Chondrocyte (in vitro differentiated cells): ENCODE measurements at regions not wholly inside any gene's neighbourhood (a gene's known extent, or its start where the extent isn't known, plus 50 kb on each side); places are given as distances from the start of the nearest gene placed in this dataset.
"Not testable (repeated sequence)": the region's sequence is repeated elsewhere in the genome, so short reads cannot be mapped to it uniquely, and the experiment has no call there.

Source experiments
- DNase-seq: peaks from one replicate; pipeline ENCODE4 v3.0.0; 2021; ENCODE audit warnings: mixed read lengths, low spot score
- H3K27ac Mint-ChIP-seq: one replicate; pipeline ENCODE4 v1.8.0; 2021; ENCODE audit warnings: mild to moderate bottlenecking, moderate library complexity, mixed read lengths; ENCODE audit not compliant: unreplicated experiment
- H3K27me3 Mint-ChIP-seq: 2 replicates; pipeline ENCODE4 v1.8.0; 2021; ENCODE audit warnings: low read depth, mixed read lengths
- H3K36me3 Mint-ChIP-seq: 2 replicates; pipeline ENCODE4 v1.8.0; 2021; ENCODE audit warnings: low read depth, mixed read lengths
- H3K4me1 Mint-ChIP-seq: 2 replicates; pipeline ENCODE4 v1.8.0; 2021; ENCODE audit warnings: low read depth, mild to moderate bottlenecking, mixed read lengths
- H3K4me3 Mint-ChIP-seq: one replicate; pipeline ENCODE4 v1.8.0; 2021; ENCODE audit warnings: mild to moderate bottlenecking, moderate library complexity, mixed read lengths; ENCODE audit not compliant: unreplicated experiment
- H3K9me3 Mint-ChIP-seq: 2 replicates; pipeline ENCODE4 v1.8.0; 2021; ENCODE audit warnings: low read depth, mixed read lengths
- CTCF ChIP-seq: fragments of 200-600 bp; sonication (generic); IDR thresholded peaks from 2 replicates; pipeline ENCODE4 v1.5.0; 2021; ENCODE audit warnings: antibody characterized with exemption, mild to moderate bottlenecking, moderate library complexity

GRCh38 chr3:140857993-140858392 is 83.6 kb upstream of the SLC25A36 start:
- DNase-seq: no peak
- H3K4me3 Mint-ChIP-seq: no peak overlapping the region
- no peak for TF ChIP-seq CTCF
- no peaks in the 10 kb centered on the region for H3K4me1 Mint-ChIP-seq
- no peak overlapping the region for H3K27ac Mint-ChIP-seq
- peaks cover 13% of the 10 kb centered on the region for H3K9me3 Mint-ChIP-seq
- H3K27me3 Mint-ChIP-seq: peaks cover 3% of the 10 kb centered on the region
- H3K36me3 Mint-ChIP-seq: no peaks in the 10 kb centered on the region

GRCh38 chr3:140859592-140860336 is 81.9 kb upstream of the SLC25A36 start:
- H3K9me3 Mint-ChIP-seq: peaks cover 7% of the 10 kb centered on the region
- H3K27me3 Mint-ChIP-seq: peaks cover 1% of the 10 kb centered on the region
- no peak for TF ChIP-seq CTCF
- no peak overlapping the region for H3K4me3 Mint-ChIP-seq
- no peak overlapping the region for H3K27ac Mint-ChIP-seq
- peaks cover 2% of the 10 kb centered on the region for H3K4me1 Mint-ChIP-seq
- no peaks in the 10 kb centered on the region for H3K36me3 Mint-ChIP-seq
- no peak for DNase-seq

GRCh38 chr3:140863580-140864009 is 78.0 kb upstream of the SLC25A36 start:
- Mint-ChIP-seq H3K36me3 (peaks cover 3% of the 10 kb centered on the region), H3K9me3 (peaks cover 16% of the 10 kb centered on the region), H3K27ac (no peak overlapping the region), H3K4me3 (peak overlapping the region; percentile 8), H3K4me1 (peaks cover 2% of the 10 kb centered on the region), H3K27me3 (peaks cover 19% of the 10 kb centered on the region)
- peak; percentile 88 for TF ChIP-seq CTCF
- DNase-seq: no peak

- Mint-ChIP-seq H3K27me3 (peaks cover 29% of the 10 kb centered on the region), H3K4me1 (no peaks in the 10 kb centered on the region), H3K36me3 (peaks cover 3% of the 10 kb centered on the region), H3K9me3 (peaks cover 9% of the 10 kb centered on the region), H3K27ac (no peak overlapping the region), H3K4me3 (no peak overlapping the region)
- no peak for TF ChIP-seq CTCF
- DNase-seq: no peak
Observed at GRCh38 chr3:140870351-140870750, 71.3 kb upstream of the SLC25A36 start.

- H3K4me3 Mint-ChIP-seq: no peak overlapping the region
- peaks cover 4% of the 10 kb centered on the region for H3K9me3 Mint-ChIP-seq
- peaks cover 26% of the 10 kb centered on the region for H3K27me3 Mint-ChIP-seq
- no peaks in the 10 kb centered on the region for H3K4me1 Mint-ChIP-seq
- no peak for DNase-seq
- peaks cover 3% of the 10 kb centered on the region for H3K36me3 Mint-ChIP-seq
- H3K27ac Mint-ChIP-seq: no peak overlapping the region
- no peak for TF ChIP-seq CTCF
Observed at GRCh38 chr3:140871022-140871421, 70.6 kb upstream of the SLC25A36 start.

GRCh38 chr3:140872165-140872564 is 69.5 kb upstream of the SLC25A36 start:
- not testable (repeated sequence) for H3K27ac Mint-ChIP-seq, H3K4me1 Mint-ChIP-seq

More at GRCh38 chr3:140872165-140872564, 69.5 kb upstream of the SLC25A36 start:
- not testable (repeated sequence) for DNase-seq, H3K9me3 Mint-ChIP-seq, H3K36me3 Mint-ChIP-seq, H3K4me3 Mint-ChIP-seq
- peaks cover 28% of the 10 kb centered on the region for H3K27me3 Mint-ChIP-seq
